ENCODE measurements at regions not wholly inside any gene's neighbourhood (a gene's known extent, or its start where the extent isn't known, plus 50 kb on each side); places are given as distances from the start of the nearest gene placed in this dataset.

DNA sequence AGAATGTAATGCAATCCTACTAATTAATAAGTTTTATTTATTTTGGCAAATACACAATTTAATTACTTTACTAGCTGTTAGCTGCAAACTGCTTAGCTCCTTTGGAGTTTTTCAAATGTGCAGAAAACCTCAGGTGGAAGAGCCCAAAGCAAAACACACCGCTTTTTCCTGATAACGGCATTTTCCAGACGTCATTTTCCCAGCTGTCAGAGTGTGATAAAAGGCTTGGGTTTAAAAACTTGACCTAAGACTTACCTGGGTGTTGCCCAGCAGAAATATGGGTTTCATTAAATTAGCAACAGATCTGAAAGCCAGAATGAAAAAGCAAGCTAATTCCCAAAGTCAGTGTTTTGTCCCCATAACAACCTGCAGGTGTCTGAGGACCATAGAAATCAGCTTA, 204.0 kb upstream of the HMCN1 start:
- TF ChIP-seq, protein P1, sequence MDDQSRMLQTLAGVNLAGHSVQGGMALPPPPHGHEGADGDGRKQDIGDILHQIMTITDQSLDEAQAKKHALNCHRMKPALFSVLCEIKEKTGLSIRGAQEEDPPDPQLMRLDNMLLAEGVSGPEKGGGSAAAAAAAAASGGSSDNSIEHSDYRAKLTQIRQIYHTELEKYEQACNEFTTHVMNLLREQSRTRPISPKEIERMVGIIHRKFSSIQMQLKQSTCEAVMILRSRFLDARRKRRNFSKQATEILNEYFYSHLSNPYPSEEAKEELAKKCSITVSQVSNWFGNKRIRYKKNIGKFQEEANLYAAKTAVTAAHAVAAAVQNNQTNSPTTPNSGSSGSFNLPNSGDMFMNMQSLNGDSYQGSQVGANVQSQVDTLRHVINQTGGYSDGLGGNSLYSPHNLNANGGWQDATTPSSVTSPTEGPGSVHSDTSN (IDR thresholded peaks at IDR 0.05): no peak
- TF ChIP-seq TEAD4 (IDR thresholded peaks at IDR 0.05; ENCODE audit: borderline replicate concordance, insufficient read depth) (no peak), GATA2 (CRISPR knock-in tag; IDR thresholded peaks at IDR 0.05) (0 out of 2 replicates have a peak, but pooled peaks have one; percentile 9), EZH2phosphoT487 (IDR thresholded peaks at IDR 0.05; ENCODE audit: borderline replicate concordance, low read depth) (no peak)
- TF ChIP-seq, protein P2, sequence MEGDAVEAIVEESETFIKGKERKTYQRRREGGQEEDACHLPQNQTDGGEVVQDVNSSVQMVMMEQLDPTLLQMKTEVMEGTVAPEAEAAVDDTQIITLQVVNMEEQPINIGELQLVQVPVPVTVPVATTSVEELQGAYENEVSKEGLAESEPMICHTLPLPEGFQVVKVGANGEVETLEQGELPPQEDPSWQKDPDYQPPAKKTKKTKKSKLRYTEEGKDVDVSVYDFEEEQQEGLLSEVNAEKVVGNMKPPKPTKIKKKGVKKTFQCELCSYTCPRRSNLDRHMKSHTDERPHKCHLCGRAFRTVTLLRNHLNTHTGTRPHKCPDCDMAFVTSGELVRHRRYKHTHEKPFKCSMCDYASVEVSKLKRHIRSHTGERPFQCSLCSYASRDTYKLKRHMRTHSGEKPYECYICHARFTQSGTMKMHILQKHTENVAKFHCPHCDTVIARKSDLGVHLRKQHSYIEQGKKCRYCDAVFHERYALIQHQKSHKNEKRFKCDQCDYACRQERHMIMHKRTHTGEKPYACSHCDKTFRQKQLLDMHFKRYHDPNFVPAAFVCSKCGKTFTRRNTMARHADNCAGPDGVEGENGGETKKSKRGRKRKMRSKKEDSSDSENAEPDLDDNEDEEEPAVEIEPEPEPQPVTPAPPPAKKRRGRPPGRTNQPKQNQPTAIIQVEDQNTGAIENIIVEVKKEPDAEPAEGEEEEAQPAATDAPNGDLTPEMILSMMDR (IDR thresholded peaks at IDR 0.05): no peak
- no peaks in the 10 kb centered on the region for H3F3A ChIP-seq (replicated peaks; ENCODE audit: insufficient read depth)
- no peaks in the 10 kb centered on the region for H3K9me2 ChIP-seq
- no peak overlapping the region for H3K4me2 ChIP-seq
- no peaks in the 10 kb centered on the region for H3K27me3 ChIP-seq (ENCODE audit: insufficient read depth)
- POLR2A ChIA-PET: no interaction called here
- DNase-seq: no peak
- no peaks in the 10 kb centered on the region for H3K79me2 ChIP-seq (ENCODE audit: insufficient read depth)
- WGBS (ENCODE audit: low lambda C conversion rate): 69% methylated on average over 3 of the region's 3 CpGs
- CTCF ChIA-PET: no interaction called here
- H4K20me1 ChIP-seq (ENCODE audit: insufficient read depth): no peaks in the 10 kb centered on the region
- no peak overlapping the region for H3K4me3 ChIP-seq (ENCODE audit: low read depth in 2 of 2, low read length in 1 of 2)
- H3K27ac ChIP-seq (ENCODE audit: low read depth in 2 of 2, low read length in 1 of 2): no peak overlapping the region
- no peak overlapping the region for H2AFZ ChIP-seq (ENCODE audit: low read depth)
- H3K36me3 ChIP-seq (replicated peaks in 1 of 2; ENCODE audit: control insufficient read depth in 1 of 2, insufficient read depth in 2 of 2, low read length in 1 of 2): no peaks in the 10 kb centered on the region
- no peak overlapping the region for H3K9ac ChIP-seq
- no peaks in the 10 kb centered on the region; a peak in 2 of 4 replicates for H3K4me1 ChIP-seq (ENCODE audit: control insufficient read depth in 1 of 2, insufficient read depth in 2 of 2, low read depth in 1 of 2, low read length in 1 of 2)
- no peaks in the 10 kb centered on the region for H3K9me3 ChIP-seq

DNA sequence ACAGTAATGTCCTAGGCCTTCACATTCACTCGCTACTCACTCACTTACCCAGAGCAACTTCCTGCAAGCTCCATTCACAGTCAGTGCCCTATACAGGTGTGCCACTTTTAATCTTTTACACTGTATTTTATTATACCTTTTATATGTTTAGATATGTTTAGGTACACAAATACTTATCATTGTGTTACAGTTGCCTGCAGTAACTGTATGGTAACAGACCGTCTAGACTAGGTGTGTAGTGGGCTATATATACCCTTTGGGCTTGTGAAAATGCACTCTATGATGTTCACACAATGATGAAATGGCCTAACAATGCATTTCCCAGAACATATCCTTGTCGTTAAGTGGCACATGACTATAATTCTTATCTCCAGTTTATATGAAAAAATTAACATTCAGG, 204.5 kb upstream of the HMCN1 start:
- no peak overlapping the region for H3K4me2 ChIP-seq
- H3K36me3 ChIP-seq (replicated peaks in 1 of 2; ENCODE audit: control insufficient read depth in 1 of 2, insufficient read depth in 2 of 2, low read length in 1 of 2): no peaks in the 10 kb centered on the region
- H3K9ac ChIP-seq: no peak overlapping the region
- H3K27ac ChIP-seq (ENCODE audit: low read depth in 2 of 2, low read length in 1 of 2): no peak overlapping the region
- H3K9me2 ChIP-seq: no peaks in the 10 kb centered on the region
- no peaks in the 10 kb centered on the region for H3K9me3 ChIP-seq
- H2AFZ ChIP-seq (ENCODE audit: low read depth): no peak overlapping the region
- no peaks in the 10 kb centered on the region for H3K79me2 ChIP-seq (ENCODE audit: insufficient read depth)
- H4K20me1 ChIP-seq (ENCODE audit: insufficient read depth): no peaks in the 10 kb centered on the region
- no peak for DNase-seq
- no peaks in the 10 kb centered on the region for H3K27me3 ChIP-seq (ENCODE audit: insufficient read depth)
- ChIA-PET POLR2A (no interaction called here), CTCF (no interaction called here)
- 67% methylated on average over 3 of the region's 3 CpGs for WGBS (ENCODE audit: low lambda C conversion rate)
- no peak for TF ChIP-seq SIN3A (IDR thresholded peaks at IDR 0.05; ENCODE audit: borderline replicate concordance, low read depth, low read length)
- TF ChIP-seq, protein P3, sequence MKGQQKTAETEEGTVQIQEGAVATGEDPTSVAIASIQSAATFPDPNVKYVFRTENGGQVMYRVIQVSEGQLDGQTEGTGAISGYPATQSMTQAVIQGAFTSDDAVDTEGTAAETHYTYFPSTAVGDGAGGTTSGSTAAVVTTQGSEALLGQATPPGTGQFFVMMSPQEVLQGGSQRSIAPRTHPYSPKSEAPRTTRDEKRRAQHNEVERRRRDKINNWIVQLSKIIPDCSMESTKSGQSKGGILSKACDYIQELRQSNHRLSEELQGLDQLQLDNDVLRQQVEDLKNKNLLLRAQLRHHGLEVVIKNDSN (IDR thresholded peaks at IDR 0.05; ENCODE audit: borderline replicate concordance, low read depth): no peak
- no peak for TF ChIP-seq CHD2 (IDR thresholded peaks at IDR 0.05; ENCODE audit: low read length, partially characterized antibody)
- TF ChIP-seq, protein P4, sequence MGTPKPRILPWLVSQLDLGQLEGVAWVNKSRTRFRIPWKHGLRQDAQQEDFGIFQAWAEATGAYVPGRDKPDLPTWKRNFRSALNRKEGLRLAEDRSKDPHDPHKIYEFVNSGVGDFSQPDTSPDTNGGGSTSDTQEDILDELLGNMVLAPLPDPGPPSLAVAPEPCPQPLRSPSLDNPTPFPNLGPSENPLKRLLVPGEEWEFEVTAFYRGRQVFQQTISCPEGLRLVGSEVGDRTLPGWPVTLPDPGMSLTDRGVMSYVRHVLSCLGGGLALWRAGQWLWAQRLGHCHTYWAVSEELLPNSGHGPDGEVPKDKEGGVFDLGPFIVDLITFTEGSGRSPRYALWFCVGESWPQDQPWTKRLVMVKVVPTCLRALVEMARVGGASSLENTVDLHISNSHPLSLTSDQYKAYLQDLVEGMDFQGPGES (IDR thresholded peaks at IDR 0.05; ENCODE audit: low read depth, low read length): no peak
- no peak for TF ChIP-seq RCOR1 (IDR thresholded peaks at IDR 0.05; ENCODE audit: low read length)
- no peak for TF ChIP-seq NFIC (IDR thresholded peaks at IDR 0.05; ENCODE audit: borderline replicate concordance)
- TF ChIP-seq POLR2AphosphoS5 (IDR thresholded peaks at IDR 0.05; ENCODE audit: low read depth, low read length): no peak
- TF ChIP-seq TCF12 (IDR thresholded peaks at IDR 0.05): no peak
- TF ChIP-seq, protein P5, sequence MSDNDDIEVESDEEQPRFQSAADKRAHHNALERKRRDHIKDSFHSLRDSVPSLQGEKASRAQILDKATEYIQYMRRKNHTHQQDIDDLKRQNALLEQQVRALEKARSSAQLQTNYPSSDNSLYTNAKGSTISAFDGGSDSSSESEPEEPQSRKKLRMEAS (IDR thresholded peaks at IDR 0.05; ENCODE audit: low read depth): no peak
- TF ChIP-seq, protein P1 (IDR thresholded peaks at IDR 0.05): no peak
- H3K4me3 ChIP-seq (ENCODE audit: low read depth in 2 of 2, low read length in 1 of 2): no peak overlapping the region
- no peaks in the 10 kb centered on the region for H3F3A ChIP-seq (replicated peaks; ENCODE audit: insufficient read depth)
- H3K4me1 ChIP-seq (ENCODE audit: control insufficient read depth in 1 of 2, insufficient read depth in 2 of 2, low read depth in 1 of 2, low read length in 1 of 2): no peaks in the 10 kb centered on the region; a peak in 2 of 4 replicates
